ENCODE measurements at regions not wholly inside any gene's neighbourhood (a gene's known extent, or its start where the extent isn't known, plus 50 kb on each side); places are given as distances from the start of the nearest gene placed in this dataset.

GRCh38 chr1:232690285-232690935, 60.5 kb upstream of the SIPA1L2 start:
- DNase-seq (ENCODE audit: low read depth): no peak
- TF ChIP-seq, protein P1, sequence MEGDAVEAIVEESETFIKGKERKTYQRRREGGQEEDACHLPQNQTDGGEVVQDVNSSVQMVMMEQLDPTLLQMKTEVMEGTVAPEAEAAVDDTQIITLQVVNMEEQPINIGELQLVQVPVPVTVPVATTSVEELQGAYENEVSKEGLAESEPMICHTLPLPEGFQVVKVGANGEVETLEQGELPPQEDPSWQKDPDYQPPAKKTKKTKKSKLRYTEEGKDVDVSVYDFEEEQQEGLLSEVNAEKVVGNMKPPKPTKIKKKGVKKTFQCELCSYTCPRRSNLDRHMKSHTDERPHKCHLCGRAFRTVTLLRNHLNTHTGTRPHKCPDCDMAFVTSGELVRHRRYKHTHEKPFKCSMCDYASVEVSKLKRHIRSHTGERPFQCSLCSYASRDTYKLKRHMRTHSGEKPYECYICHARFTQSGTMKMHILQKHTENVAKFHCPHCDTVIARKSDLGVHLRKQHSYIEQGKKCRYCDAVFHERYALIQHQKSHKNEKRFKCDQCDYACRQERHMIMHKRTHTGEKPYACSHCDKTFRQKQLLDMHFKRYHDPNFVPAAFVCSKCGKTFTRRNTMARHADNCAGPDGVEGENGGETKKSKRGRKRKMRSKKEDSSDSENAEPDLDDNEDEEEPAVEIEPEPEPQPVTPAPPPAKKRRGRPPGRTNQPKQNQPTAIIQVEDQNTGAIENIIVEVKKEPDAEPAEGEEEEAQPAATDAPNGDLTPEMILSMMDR (IDR thresholded peaks at IDR 0.05; ENCODE audit: control insufficient read depth, extremely low read depth, insufficient read depth): no peak
- H3K4me3 ChIP-seq (ENCODE audit: low read depth, low read length): no peak overlapping the region

- TF ChIP-seq, protein P1 (IDR thresholded peaks at IDR 0.05; ENCODE audit: control insufficient read depth, extremely low read depth, insufficient read depth): no peak
- no peak for DNase-seq (ENCODE audit: low read depth)
- H3K4me3 ChIP-seq (ENCODE audit: low read depth, low read length): no peak overlapping the region
These were observed 64.5 kb upstream of the SIPA1L2 start for GRCh38 chr1:232694475-232694874.

DNA sequence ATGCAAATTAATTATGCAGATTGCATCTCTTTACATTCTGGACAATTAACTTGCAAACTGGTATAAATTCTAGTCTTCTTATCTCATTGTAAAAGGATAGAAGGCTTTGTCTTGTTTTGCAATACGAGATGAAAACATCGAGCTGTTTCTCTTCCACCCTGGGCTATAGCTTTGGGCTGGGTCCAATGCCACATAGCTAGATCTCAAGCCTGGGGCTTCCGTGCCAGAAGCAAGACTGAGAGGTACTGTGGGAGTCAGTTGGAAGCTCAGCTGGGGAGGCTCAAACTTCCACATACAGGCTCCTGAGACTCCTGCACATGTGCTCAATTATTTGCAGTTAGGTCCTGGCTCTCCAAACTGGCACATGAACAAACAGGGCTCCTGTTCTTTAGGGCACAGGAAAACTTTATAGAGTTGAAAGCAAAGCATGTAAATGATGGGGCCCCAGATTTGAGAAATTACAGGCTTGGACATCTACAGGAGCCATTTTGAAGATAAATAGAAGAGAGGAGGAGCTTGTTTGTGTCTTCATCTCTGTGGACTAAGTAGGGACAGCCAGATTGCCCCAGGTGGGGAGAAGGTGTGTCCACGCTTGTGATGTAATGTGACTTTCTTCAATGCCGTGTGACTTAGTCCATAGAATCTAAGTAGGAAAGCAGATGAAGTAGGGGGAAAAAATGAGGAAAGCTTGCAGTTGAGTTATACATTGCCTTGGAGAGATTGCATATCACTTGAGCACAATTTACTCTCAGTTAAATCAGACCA, 65.9 kb upstream of the SIPA1L2 start:
- DNase-seq (ENCODE audit: low read depth): no peak
- no peak overlapping the region for H3K4me3 ChIP-seq (ENCODE audit: low read depth, low read length)

GRCh38 chr1:232696466-232696865, 66.5 kb upstream of the SIPA1L2 start:
- no peak for DNase-seq (ENCODE audit: low read depth)
- TF ChIP-seq, protein P1 (IDR thresholded peaks at IDR 0.05; ENCODE audit: control insufficient read depth, extremely low read depth, insufficient read depth): no peak
- H3K4me3 ChIP-seq (ENCODE audit: low read depth, low read length): no peak overlapping the region

More for the DNA sequence above, 65.9 kb upstream of the SIPA1L2 start:
- TF ChIP-seq, protein P1 (IDR thresholded peaks at IDR 0.05; ENCODE audit: control insufficient read depth, extremely low read depth, insufficient read depth): no peak

DNA sequence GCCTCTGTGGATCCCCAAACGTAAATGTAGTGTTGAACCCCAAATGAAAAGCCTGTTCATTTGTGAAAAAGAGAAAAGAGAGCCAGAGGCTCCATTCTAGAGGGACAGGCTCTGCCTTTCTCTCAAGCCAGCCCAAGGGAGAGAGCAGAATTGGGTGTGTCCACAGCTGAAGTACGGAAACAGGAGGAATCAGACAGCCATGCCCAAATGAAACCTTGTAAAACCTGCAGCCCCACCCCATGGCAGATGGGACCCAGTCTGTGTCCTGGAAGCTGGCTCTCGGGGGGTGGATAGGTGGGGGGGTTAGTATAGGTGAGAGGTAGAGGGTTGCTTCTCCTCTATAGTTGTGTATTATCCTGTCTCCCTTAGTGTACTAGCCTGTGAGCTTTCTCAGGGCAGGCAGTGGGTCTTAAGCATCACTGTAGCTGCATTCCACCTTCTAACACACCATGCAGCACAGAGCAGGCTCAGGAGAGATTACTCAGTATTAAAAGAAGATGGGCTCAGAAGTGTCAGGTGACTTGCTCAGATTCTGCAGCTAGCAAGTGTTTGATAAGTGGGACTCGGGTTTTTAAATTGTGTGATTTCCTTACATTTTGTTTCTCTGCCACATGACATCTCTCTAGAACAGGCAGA, 67.4 kb upstream of the SIPA1L2 start:
- DNase-seq (ENCODE audit: low read depth): no peak
- TF ChIP-seq, protein P1 (IDR thresholded peaks at IDR 0.05; ENCODE audit: control insufficient read depth, extremely low read depth, insufficient read depth): no peak
- H3K4me3 ChIP-seq (ENCODE audit: low read depth, low read length): no peak overlapping the region

- TF ChIP-seq, protein P1 (IDR thresholded peaks at IDR 0.05; ENCODE audit: control insufficient read depth, extremely low read depth, insufficient read depth): no peak
- H3K4me3 ChIP-seq (ENCODE audit: low read depth, low read length): no peak overlapping the region
- DNase-seq (ENCODE audit: low read depth): no peak
These were observed 69.9 kb upstream of the SIPA1L2 start for GRCh38 chr1:232699814-232700213.
